Fibroblast of the aortic adventitia (primary cell): ENCODE measurements at regions not wholly inside any gene's neighbourhood (a gene's known extent, or its start where the extent isn't known, plus 50 kb on each side); places are given as distances from the start of the nearest gene placed in this dataset.

Experiments
- DNase-seq: peaks from one replicate; pipeline ENCODE4 v3.0.0-alpha.2; 2010; ENCODE audit warnings: low read depth
- H3K4me3 ChIP-seq: 2 replicates; pipeline ENCODE4 v1.5.1; 2011; ENCODE audit warnings: low read depth, mild to moderate bottlenecking, control low read depth, low read length, moderate library complexity
- CTCF ChIP-seq: IDR thresholded peaks from 2 replicates; pipeline ENCODE4 v1.5.1; 2011; ENCODE audit warnings: mild to moderate bottlenecking, low read length, control low read depth, inconsistent platforms; ENCODE audit not compliant: insufficient read depth

- H3K4me3 ChIP-seq: no peak overlapping the region
- no peak for TF ChIP-seq CTCF
- no peak for DNase-seq
These were observed 1241.5 kb downstream of the BRD1 start for GRCh38 chr22:48585916-48586798.

- no peak for DNase-seq
- H3K4me3 ChIP-seq: no peak overlapping the region
- no peak for TF ChIP-seq CTCF
These were observed 1243.5 kb downstream of the BRD1 start for GRCh38 chr22:48584170-48584569.

- no peak for TF ChIP-seq CTCF
- DNase-seq: no peak
- no peak overlapping the region for H3K4me3 ChIP-seq
These were observed 1245.7 kb downstream of the BRD1 start for GRCh38 chr22:48581796-48582469.

- DNase-seq: no peak
- no peak overlapping the region for H3K4me3 ChIP-seq
- TF ChIP-seq CTCF: no peak
These were observed 1246.4 kb downstream of the BRD1 start for GRCh38 chr22:48581205-48581766.

- no peak for TF ChIP-seq CTCF
- H3K4me3 ChIP-seq: no peak overlapping the region
- no peak for DNase-seq
These were observed 1247.1 kb downstream of the BRD1 start for GRCh38 chr22:48580481-48580970.

GRCh38 chr22:48579928-48580309 is 1247.8 kb downstream of the BRD1 start:
- TF ChIP-seq CTCF: no peak
- H3K4me3 ChIP-seq: no peak overlapping the region
- DNase-seq: no peak
